Kidney capillary endothelial cell (primary cell): ENCODE measurements at regions not wholly inside any gene's neighbourhood (a gene's known extent, or its start where the extent isn't known, plus 50 kb on each side); places are given as distances from the start of the nearest gene placed in this dataset.

Experiments
- DNase-seq: peaks from one replicate; pipeline ENCODE4 v3.0.0-alpha.2; 2018; ENCODE audit warnings: low spot score

DNA sequence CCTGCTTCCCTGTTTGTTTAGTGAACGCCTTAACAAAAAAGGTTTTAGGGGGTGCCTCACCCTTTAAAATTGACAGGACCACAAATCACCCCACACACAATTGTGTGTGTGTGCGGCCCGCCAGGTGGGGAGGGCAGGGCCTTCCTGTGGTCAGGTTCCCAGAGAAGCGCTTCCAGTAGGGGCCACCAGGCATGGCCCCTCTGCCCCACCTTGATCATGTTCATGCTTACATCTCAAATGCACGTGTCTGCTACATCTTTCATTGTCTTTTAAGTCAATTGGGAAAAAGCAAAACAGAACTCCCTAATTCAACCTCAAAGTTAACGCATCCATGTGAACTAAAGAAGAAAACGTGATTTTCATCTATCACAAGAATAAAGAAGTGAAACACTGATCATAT is 1335.3 kb downstream of the TBC1D22A start:
- no peak for DNase-seq

DNA sequence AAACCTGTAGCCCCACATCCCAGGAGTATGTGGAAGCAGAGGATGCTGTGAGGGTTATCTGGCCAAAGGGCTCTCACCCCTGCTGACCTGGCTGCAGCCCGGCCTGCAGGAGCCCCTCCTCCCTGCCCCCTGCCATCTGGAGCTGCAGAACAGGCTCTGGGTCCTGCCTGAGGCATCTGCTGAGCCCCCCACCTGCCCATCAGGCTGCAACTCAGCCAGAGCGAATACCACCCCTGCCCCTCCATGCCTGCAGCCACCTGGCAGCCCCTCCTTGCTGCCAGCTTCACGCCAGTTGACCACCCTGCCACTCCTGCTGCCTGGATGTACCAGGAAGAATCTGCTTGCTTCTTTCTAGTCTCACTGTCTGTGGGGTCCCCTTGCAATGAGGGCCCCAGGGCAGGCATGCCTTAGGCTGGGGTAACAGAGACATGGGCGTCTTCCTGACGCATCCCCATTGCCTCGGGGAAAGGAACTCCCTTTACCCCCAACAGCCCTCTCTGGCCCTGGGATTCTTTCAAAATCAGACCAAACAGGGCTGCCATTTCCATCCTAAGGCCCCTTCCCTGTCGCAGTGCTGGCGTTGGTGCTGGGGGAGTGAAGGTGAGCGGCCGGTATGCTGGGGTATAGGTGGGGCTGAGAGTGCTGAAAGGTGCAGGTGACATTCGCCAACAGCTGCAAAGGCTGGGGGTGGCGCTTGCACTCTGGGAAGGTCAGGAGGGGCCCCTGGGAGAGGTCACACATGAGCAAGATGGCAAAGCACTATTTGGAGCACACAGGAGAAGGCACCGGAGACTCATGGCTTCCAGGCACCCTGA is 1334.6 kb downstream of the TBC1D22A start:
- no peak for DNase-seq

DNA sequence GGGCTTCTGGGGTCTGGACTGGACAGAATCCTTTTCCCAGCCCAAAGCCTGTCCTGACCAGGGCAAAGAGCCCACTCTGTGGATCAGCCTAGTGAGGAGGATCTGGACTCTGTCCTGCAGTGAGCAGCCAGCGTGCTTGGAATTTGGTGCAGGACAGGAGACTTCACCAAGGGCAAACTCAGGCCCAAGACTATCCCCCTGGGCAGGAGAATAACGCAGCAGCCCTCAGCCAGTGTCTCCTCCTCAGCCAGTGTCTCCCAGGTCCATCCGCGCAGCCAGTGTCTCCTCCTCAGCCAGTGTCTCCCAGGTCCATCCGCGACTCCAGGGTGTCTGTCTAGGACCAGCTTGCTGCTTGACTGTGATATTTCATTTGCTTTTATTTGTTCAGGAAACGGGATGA is 1334.0 kb downstream of the TBC1D22A start:
- no peak for DNase-seq

DNA sequence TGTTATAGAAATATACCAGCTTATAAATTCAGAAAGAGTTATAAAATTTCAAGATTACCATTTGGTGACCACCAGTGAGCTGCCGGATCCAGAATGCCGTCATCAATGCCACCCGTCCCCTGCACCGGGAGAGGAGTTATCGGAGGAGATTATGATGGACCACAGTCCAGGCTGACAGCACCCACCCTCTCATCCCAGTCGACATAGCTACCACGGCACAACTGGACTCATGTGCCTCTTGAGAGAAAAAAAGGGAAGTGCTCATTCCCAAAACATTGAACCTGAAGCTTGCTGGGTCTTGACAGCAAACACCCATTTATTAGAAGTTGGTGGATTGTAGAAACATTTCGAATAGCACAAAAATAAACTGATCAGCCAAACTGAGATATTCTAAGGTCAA is 1331.5 kb downstream of the TBC1D22A start:
- DNase-seq = no peak

DNA sequence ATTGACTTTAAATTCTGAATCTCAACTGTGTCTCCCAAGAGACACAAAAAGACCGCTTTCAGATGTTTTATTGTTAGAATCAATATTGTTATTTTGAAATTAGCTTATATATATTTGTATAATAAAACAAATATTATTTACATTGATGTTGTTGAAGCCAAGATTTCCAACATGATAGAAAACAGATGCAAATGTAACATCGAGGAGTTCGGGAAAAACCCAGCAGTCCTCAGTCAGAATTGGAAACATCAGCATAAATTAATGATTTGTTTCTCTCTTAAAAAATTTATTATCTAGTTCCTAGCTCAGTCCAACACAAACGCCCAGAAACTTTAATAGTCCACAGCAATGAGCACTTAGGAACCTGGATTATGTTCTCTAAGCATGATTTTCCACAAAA is 1330.4 kb downstream of the TBC1D22A start:
- DNase-seq = no peak

DNA sequence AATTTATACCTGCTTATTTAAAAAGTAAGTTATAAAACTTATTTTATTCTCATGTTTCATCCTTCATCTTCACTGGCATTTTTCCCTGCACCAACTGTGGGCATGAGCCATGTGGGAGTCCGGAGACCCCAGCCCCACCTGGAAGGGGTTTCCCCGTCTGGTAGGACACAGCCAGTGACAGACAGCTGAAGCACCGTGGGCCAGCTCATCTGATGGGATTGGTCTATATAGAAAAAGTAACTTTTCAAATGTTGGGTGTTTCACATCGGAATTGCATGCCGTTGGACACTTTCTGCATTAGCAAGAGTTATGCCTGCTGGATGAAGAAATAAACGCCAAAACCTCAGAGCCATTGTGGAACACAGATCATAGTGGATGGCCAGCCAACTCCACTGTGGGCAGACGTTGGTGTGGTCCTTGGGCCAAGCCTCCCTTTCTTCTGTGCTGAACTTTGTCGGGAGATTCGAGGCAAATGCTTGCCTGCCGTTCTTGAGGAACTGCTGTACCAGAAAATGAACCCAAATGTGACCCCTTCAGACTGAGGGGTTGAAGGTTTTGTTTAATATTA is 1329.3 kb downstream of the TBC1D22A start:
- no peak for DNase-seq

DNA sequence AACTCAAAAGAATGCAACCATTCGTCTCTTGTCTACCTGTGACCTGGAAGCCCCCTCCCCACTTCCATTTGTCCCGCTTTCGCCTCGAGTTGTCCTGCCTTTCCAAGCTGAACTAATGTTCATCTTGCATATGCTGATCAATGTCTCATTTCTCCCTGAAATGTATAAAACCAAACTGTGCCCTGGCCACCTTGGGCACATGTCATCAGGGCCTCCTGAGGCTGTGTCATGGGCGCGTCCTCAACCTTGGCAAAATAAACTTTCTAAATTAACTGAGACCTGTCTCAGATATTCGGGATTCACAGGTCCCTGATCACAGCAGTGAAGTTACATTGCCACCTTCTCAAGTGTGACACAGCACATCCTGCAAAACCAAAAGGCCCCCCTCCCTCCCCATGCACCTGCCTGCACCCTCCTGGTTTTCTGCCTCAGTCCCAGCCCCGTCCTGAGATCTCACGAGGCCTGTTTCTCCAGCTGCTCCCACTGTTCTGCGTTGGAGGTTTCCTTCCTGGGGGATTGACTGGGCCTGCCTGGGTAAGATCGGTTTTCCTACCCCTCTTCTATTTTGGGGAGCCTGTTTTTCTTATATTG is 1328.7 kb downstream of the TBC1D22A start:
- no peak for DNase-seq

DNA sequence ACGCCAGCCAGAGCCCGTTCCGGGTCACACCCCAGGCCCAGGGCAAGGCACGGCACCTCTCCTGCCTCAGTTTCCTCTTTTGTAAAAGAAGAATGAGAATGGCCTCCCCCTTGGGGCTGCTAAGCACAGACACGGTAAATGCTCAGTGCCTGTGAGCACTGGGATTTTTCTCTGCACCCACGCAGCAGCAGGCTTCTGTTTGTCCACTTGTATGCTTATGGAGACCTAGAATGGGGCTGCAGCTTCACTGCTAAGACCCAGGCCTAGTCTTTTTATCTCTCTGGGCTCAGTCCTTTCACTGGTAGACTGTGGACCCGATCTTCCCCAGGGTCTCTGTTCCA is 1327.9 kb downstream of the TBC1D22A start:
- no peak for DNase-seq

DNA sequence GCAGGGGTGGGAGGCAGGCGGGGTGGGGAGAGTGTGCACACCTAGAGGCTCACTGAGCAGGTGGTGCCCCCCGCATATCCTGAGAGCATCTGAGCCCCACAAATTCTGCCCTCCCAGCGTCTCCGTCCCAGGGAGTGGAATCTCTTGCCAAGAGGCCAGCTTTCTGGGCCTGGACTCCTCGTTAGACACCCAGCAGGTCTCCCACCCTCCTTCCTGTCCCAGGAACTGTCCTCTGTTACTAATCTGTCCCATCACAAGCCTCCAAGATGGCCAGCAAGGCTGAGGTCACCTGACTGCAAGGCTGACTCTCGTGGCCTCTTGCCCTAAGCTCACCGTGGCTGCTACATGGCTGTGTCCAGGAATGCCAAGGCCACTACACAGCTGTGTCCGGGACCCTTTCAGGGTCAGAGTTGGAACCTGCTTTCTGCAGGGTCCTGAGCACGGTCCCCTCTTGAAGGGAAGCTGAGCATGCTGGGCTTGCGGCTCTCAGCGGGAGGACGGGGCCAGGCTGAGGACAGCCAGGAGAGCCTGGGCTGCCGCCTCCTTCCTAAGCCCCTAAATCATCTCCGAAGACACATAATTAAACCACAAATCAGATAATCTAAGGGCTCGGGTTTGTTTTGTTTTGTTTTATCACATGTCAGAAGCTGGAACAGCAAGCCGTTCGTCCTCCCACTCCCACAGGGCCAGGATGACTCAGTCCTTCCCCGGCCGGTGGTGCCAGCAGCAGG is 1327.3 kb downstream of the TBC1D22A start:
- peak; percentile 42 for DNase-seq

DNA sequence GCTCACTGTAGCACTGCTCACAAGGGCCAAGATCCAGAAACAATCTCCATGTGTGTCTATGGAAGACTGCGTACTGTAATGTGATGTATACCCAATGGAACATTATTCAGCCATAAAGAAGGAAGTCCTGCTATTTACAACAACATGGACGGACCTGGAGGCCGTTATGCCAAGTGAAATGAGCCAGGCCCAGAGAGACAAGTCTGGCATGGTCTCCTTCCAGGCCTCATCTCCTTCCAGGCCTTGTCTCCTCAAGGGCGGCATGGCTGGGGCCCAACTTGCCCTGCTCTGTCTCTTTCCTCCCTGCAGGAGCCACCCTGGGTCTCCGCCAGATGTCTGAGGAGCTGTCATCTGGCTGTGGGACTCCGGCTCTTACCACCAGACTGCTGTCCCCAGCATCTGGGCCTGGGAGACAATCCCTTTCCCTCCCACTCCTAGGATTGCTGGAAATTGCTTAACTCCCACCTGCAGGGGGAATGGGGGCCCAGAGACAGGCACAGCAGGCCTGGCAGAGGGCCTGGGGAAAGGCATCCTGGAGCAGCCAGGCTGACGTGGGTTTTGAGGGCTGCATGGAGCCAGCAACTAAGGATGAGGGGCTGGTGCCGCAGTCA is 1326.6 kb downstream of the TBC1D22A start:
- DNase-seq = no peak

DNA sequence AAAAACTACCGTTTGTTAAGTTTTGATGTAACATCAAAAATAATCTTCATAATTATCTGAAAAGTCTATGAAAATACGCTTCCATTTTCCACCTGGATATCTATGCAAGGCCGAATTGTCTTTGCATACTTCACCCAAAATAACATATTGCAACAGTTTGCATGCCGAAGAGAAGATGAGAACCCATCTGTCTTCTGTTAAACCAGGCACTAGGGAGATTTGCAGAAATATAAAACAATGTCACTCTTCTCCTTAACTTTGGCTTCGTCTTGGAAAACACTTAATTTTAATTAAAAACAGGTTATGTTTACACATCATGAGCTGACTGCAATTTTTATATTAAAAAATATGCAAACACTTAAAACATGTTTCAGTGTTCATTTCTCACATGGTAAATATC is 1325.8 kb downstream of the TBC1D22A start:
- DNase-seq = no peak

DNA sequence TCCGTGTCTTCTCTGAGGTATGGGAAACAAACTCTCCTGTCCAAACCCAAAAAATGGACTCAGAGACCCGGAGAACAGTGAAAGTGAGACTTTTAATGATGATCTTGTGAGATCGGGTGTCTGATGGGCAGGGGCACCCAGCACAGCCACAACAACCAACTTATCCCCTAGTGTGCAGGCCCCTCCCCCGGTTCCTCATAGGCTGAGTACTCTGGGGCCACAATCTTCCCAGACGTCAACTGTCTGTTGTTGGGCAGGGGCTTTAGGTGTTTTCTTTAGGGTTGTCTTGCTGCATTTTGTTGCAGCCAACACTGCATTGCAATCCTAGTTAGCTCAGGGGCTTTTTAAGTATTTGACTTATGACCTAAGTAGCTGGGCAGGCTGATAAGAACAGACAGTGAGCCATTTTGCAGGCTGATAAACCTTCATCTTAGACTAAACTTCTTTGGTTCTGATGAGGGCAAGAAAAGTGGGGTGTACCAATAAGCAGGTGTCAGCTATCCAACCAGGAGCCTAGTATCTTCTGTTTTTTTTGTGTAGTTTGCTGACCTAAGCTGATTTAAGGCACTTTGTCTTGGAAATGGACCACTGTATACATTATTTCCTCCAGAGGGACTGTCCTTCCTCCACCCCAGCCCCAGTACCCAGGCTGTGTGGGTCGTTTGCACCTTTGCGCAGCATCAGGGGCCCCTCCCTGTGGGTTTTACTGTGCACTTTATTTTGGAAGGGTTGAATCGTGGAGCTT is 1323.6 kb downstream of the TBC1D22A start:
- DNase-seq = no peak

DNA sequence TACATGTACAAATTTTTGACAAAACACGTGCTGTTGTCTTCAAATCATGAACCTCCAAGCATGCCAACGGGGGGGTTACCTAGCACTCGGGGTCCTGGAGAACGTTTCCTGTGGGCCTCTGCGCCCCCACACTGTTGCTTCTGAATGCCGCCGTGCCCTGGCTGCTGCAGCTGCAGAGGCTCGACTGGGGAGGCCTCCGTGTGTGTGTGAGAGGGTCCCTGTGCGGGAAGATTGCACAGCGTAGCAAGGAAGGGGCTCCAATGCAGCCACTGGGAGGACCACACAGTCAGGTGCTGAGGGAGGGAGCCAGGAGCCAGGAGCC is 1322.2 kb downstream of the TBC1D22A start:
- no peak for DNase-seq

DNA sequence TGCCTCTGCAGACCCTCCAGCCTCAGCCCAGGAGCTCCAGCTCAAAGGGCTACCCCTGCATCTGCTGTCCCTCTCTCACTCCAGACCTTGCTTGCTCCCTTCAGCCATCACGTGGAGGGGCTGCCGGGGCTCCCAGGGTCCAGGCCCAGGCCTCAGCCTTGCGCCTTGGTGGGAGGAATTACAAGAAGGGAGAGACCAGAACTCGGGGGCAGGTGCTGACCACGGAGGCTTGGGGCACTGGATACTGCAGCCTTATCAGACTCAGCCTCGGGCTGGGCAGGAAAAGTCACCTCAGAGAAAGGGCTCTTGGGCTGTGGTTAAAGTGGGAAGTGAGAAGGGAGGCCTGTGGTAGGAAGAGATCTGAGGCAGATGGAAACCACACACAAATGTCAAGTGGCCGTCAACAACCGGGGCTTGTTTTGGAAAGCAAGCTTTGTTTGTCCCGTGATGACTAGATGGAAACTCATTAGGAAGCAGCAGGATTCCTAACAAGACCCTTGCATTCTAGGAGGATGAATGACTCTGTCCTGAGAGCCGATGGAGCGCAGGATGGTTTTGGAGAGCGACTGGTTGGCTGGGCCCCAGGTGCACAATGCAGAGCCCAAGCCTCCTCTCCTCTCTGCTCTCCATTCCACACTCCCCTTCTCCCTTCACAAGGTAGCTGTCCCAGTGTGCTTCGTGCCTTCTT is 1321.7 kb downstream of the TBC1D22A start:
- no peak for DNase-seq

DNA sequence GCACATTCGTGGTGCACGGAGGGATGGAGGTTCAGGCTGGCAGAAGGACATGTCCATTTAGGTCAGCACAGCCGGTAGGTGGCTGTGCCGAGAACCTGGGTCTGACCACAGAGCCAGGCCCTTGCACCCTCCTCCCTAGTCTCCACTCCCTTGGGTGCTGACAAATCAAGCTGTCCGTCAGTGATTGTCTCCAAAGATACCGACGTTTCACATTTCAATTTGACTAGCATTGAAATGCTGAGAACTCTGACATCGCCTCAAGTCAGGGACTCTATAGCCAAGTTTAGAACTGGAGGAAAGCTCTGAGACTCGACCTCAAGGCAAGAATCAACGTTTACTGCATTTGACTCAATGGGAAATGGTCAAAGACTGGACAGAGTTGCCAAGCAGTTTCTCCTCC is 1321.1 kb downstream of the TBC1D22A start:
- DNase-seq = no peak

DNA sequence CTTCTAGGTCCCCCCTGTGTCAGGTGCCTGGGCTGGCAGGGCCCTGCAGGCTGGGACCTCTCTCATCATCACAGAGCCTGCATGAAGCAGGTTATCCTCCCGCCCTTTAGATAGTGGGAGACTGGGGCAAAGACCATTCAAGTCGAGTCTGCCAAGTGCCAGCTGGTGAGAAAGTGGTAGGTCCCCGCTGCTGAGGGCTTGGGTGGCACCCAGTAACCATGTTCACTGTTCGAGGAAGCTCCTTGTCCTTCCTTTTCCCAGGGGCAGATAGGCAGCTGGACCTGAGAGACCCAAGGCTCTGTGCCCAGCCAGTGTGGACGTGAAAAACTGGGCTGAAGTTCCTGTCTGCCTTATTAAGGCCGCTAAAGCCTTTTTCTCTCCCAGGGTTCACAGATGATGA is 1319.8 kb downstream of the TBC1D22A start:
- no peak for DNase-seq

DNA sequence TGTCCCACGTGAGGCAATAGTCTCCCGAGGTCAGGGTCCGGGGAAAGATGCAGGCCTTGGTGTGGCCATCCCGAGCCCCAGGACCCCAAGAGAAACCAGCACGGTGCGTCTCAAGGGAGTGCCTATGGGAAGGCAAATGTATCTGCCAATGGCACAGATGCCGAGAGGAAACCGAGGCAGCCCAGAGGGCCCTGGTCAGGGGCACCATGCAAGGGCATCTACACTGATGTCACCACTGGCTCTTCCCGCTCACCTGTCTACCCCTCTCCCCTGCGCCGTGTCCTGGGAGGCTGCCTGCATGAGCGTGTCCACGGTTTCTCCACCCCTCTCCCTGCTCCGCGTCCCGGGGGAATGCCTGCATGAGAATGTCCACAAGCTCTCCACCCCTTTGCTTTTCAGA is 1318.8 kb downstream of the TBC1D22A start:
- DNase-seq = no peak

DNA sequence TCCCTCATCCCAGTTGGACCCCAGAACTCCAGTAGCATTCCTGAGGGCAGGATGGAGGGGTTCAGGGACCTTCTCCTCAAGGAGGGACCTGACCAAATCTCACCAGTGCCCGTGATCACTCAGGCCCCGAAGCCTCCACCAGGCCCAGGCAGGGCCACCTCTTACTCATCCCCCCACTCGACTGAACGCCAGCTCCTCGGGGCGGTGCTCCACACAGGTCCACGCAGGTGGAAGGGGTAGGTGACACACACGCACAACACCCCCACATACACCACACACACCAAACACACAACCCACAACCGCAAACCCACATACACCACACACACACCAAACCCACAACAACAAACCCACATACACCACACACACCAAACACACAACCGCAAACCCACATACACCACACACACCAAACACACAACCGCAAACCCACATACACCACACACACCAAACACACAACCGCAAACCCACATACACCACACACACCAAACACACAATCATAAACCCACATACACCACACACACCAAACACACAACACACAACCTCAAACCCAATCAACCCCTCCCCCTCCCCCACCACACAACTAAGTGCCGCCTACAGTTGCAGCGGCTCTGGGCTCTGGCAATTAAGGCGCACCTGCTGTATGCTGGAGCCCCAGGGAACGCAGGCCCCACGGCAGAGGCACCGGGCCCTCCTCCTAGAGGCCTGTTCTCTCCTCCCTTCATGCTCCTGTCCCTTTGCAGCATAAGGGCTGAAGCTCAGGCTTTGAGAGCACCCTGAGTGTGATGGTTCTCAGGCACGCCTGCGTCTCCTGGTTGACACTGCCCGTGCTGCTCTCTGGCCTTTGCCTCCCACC is 1318.1 kb downstream of the TBC1D22A start:
- DNase-seq = no peak

DNA sequence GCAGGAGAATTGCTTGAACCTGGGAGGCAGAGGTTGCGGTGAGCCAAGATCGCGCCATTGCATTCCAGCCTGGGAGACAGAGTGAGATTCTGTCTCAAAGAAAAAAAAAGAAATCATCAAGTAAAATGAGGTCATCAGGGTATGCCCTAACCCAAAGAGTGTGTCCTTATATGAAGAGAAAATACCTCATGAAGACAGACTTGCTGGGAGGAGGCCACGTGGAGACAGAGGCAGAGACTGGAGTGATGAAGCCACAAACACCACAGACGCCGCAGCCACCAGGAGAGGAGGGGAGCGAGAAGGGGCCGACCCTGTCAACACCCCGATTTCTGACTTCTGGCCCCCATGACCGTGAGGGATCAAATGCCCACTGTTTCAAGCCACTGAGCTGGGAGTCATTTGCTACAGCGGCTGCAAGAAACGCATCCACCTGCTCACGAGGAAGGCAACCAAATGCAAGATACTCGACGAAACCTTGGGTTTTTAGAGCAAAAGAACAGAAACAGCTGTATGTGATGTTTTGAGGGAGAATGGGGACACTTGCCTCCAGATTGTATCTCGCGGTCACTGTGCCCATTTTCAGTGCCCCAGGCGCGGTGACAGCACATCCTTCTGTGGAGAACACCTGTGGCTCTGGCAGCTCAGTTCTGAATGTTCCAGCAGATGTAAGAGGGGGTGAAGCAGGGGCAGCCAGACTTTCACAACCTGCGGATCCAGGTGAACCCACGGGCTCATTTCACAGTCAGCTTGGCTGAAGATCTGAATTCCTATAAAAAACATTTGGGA is 1317.2 kb downstream of the TBC1D22A start:
- no peak for DNase-seq

DNA sequence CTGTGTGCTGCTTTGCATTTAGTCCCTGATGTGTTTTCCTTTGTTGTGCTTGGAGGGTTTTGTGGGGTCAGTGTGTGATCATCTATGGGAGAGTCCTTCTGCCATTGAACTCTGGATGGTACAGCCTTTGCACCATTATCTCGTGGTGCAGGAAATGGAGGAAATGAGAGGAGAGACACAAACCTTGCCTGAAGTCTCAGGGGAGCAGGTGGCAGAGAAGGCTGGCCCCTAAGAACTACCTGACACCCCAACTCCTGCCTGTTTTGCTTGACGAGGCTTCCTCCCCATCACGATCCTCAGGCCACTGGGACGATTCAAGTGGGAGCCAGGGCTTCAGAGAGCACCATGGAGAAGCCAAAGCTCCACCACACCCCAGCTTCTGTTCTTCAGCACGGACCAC is 1316.4 kb downstream of the TBC1D22A start:
- no peak for DNase-seq
